ENCODE measurements at regions not wholly inside any gene's neighbourhood (a gene's known extent, or its start where the extent isn't known, plus 50 kb on each side); places are given as distances from the start of the nearest gene placed in this dataset.
"Not testable (repeated sequence)": the region's sequence is repeated elsewhere in the genome, so short reads cannot be mapped to it uniquely, and the experiment has no call there.

DNA sequence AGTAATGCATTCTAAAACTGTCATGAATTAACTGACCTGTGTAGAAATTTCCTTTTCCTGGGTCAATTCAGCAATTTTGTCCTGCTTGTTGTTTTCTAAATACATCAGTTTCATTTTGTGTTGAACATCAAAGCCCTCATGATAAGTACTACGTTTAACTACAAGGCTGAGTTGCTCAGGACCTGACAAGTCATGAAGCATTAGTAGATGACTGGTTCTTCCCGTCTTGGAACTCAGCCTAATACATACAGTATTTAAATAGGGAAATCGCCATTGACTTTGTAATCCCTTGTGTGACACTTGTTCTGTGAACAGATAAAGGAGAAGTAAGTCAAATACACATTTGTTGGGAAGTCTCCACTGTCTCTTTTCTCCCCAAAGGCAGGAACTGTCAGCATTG lies 727.1 kb downstream of the TTLL7 start:
- not testable (repeated sequence) for H3K4me3 ChIP-seq (ENCODE audit: low read depth, low read length)

GRCh38 chr1:83270801-83271200 lies 728.1 kb downstream of the TTLL7 start:
- H3K4me3 ChIP-seq (ENCODE audit: low read depth, low read length): not testable (repeated sequence)

DNA sequence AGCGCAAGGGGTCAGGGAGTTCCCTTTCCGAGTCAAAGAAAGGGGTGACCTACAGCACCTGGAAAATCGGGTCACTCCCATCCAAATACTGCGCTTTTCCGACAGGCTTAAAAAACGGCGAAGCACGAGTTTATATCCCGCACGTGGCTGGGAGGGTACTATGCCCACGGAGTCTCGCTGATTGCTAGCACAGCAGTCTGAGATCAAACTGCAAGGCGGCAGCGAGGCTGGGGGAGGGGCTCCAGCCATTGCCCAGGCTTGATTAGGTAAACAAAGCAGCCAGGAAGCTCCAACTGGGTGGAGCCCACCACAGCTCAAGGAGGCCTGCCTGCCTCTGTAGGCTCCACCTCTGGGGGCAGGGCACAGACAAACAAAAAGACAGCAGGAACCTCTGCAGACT lies 735.1 kb downstream of the TTLL7 start:
- H3K4me3 ChIP-seq (ENCODE audit: low read depth, low read length): not testable (repeated sequence)

GRCh38 chr1:83251687-83252086 lies 747.2 kb downstream of the TTLL7 start:
- H3K4me3 ChIP-seq (ENCODE audit: low read depth, low read length): not testable (repeated sequence)

DNA sequence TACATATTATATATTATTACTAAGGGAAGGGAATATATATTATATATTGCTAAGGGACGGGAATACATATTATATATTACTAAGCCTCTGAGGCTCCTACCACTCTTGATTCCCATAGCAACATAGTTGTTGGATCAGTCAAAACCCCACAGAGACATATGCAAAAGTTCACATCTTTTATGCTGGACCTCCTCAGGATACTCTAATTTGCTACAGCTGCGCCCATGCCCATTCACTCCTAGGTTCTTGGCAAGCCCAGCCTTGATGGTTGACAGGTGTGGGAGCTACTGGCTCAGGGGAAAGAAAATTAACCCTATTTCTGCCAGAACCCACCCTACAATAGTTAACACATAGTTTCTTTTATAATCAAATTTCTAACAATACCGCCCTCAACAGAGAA lies 752.2 kb downstream of the TTLL7 start:
- not testable (repeated sequence) for H3K4me3 ChIP-seq (ENCODE audit: low read depth, low read length)

DNA sequence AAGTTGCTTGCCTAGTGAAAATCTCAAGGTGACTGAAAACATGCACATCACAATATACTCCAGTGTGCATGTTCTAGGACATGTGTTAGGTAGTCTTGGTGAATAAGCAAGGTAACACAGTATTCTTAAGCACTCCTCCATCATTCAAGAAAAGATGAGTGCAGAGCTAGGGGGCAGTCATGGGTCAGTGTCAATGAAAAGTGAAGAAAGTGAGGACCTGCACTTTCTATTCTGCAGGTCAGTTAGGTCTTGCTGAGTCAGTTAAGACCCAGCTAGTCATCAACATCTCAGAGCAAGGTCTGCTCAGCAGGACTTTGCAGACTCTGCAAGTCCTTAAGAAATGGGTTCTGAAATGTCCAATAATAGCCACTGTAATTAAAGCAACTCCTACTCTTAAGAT lies 754.1 kb downstream of the TTLL7 start:
- H3K4me3 ChIP-seq (ENCODE audit: low read depth, low read length): not testable (repeated sequence)

- not testable (repeated sequence) for H3K4me3 ChIP-seq (ENCODE audit: low read depth, low read length)
These were observed 759.4 kb downstream of the TTLL7 start for GRCh38 chr1:83239568-83239967.

- not testable (repeated sequence) for H3K4me3 ChIP-seq (ENCODE audit: low read depth, low read length)
These were observed 760.3 kb downstream of the TTLL7 start for GRCh38 chr1:83238654-83239053.

GRCh38 chr1:83219788-83220187 lies 779.1 kb downstream of the TTLL7 start:
- H3K4me3 ChIP-seq (ENCODE audit: low read depth, low read length): not testable (repeated sequence)

DNA sequence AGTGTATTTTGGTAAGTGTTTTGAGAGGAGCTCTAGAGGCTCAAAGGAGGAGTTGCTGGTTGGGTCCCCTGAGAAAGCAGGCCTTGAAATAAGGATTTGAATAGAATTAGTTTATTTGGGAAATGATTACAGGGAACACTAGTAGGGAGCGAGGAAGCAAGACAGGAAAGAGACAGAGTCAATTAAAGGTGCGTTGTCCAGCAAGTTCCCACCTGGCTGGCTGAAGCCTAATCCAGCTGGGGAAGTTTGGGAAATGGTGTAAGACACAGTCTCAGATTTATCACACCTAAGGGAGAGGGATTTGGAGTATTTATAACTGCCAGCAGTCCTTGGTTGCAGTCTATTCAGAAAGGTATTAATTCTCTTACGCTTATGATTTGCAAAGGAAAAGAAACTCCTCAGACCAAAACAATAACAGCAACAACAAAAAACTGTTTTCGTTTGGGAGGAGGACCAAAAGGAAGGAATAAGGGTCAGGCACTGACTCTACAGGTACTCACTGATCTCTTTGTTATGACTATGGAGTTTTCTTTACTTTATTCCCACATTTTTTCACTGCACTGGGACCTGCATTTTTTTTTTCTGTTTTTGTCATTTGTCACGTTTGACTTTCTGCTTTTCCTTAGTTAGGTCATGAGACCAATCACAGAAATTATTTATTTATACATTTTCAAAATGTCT lies 780.8 kb downstream of the TTLL7 start:
- not testable (repeated sequence) for H3K4me3 ChIP-seq (ENCODE audit: low read depth, low read length)

- H3K4me3 ChIP-seq (ENCODE audit: low read depth, low read length): not testable (repeated sequence)
These were observed 784.6 kb downstream of the TTLL7 start for GRCh38 chr1:83214317-83214716.

- H3K4me3 ChIP-seq (ENCODE audit: low read depth, low read length): not testable (repeated sequence)
These were observed 785.3 kb downstream of the TTLL7 start for GRCh38 chr1:83213648-83214047.

- not testable (repeated sequence) for H3K4me3 ChIP-seq (ENCODE audit: low read depth, low read length)
These were observed 786.9 kb downstream of the TTLL7 start for GRCh38 chr1:83212033-83212432.

- not testable (repeated sequence) for H3K4me3 ChIP-seq (ENCODE audit: low read depth, low read length)
These were observed 790.4 kb downstream of the TTLL7 start for GRCh38 chr1:83208540-83208939.

DNA sequence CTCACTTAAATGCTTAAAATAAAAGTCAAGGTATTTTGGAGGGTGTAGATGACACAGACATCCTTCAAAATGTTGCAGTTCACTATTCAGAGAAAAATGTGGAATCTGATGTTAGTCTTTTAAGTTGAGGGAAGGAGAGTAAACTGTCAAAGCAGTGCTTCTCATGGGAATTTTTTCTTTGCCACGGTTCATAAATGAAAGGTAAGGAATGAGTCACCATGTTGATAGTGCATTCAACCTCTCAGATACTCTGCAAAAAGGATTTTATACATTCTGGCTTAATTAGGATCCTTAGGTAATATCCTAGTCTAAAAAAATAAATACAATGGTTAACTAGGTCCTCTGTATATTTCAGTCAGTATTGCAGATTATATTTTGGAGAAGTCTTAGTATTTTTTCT lies 804.3 kb downstream of the TTLL7 start:
- H3K4me3 ChIP-seq (ENCODE audit: low read depth, low read length): not testable (repeated sequence)

DNA sequence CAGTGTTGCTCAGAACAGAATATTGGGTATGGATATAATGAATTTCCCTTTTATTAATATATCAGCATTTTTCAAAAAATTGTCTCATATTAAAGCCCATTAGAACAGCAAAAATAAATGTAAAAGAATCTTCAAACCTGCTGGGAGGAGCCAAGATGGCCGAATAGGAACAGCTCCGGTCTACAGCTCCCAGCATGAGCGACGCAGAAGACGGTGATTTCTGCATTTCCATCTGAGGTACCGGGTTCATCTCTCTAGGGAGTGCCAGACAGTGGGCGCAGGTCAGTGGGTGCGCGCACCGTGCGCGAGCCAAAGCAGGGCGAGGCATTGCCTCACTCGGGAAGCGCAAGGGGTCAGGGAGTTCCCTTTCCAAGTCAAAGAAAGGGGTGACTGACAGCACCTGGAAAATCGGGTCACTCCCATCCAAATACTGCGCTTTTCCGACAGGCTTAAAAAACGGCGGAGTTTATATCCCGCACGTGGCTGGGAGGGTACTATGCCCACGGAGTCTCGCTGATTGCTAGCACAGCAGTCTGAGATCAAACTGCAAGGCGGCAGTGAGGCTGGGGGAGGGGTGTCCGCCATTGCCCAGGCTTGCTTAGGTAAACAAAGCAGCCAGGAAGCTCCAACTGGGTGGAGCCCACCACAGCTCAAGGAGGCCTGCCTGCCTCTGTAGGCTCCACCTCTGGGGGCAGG lies 816.8 kb downstream of the TTLL7 start:
- H3K4me3 ChIP-seq (ENCODE audit: low read depth, low read length): not testable (repeated sequence)

- H3K4me3 ChIP-seq (ENCODE audit: low read depth, low read length): not testable (repeated sequence)
These were observed 818.3 kb downstream of the TTLL7 start for GRCh38 chr1:83180621-83181020.

DNA sequence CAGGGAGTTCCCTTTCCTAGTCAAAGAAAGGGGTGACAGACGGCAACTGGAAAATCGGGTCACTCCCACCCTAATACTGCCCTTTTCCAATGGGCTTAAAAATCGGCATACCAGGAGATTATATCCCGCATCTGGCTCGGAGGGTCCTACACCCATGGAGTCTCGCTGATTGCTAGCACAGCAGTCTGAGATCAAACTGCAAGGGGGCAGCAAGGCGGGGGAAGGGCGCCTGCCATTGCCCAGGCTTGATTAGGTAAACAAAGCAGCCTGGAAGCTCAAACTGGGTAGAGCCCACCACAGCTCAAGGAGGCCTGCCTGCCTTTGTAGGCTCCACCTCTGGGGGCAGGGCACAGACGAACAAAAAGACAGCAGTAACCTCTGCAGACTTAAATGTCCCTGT lies 831.3 kb downstream of the TTLL7 start:
- H3K4me3 ChIP-seq (ENCODE audit: low read depth, low read length): not testable (repeated sequence)

DNA sequence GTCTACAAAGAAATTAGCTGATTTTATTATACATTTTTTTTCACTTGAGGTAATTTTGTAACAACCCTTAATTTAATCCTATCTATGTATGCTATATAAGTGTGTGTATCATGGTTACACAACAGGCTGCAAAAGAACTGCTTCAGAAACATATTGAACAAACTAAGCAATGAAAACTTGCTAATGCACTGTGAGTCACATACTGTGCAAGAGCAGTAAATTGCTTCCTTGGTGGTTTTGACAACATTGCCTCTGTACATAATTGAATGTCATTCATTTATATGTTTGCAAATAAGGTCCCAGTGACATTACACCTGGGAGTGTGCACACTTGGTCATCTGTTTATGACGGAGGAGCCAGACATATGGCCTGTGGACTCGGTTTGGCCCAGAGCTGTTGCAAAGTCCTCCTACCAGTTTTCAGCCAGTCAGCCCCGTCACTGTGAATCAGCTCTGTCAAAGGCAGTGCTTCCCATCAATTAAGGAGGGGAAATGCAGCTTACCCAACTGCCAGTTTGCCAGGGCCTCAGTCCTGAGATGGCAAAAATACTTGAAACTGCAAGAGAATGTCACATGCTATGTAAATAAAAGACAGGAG lies 835.0 kb downstream of the TTLL7 start:
- H3K4me3 ChIP-seq (ENCODE audit: low read depth, low read length): not testable (repeated sequence)

DNA sequence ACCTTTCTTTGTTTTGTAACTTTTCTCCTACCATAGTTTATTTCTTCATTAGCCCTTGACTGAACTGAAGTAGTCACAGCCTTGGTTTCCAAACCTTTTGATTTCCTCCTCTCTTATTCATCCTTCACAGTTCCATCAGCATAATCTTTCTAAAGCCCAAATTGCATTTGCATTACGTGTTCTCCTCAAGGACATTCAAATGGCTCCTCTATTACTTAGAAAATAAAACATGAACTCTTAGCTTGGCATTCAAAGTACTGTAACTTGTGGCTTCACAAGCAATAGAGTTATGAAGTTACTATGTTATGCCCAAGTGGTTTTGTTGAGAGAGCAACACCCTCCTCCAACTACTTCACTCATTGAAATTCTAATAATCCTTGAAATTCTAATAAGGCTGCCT lies 840.0 kb downstream of the TTLL7 start:
- H3K4me3 ChIP-seq (ENCODE audit: low read depth, low read length): not testable (repeated sequence)

DNA sequence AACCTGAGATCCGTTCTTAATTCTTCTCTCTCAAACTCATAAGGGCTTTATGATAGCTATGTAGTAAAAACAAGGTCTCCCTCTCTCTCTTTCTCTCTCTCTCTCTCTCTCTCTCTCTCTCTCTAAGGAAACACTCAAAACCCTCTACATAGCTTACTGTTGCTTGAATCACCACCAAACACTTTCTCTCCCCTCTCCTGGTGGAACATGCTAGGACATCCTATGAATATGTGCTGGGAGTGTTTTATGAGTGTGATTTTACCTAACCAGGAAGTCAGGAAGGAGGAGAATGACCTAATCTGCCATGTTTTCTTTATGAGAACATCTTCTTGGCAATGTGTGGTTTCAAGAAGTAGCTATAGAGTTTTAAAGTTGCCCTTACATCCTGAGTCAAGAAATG lies 844.6 kb downstream of the TTLL7 start:
- H3K4me3 ChIP-seq (ENCODE audit: low read depth, low read length): not testable (repeated sequence)

GRCh38 chr1:83151167-83151898 lies 847.6 kb downstream of the TTLL7 start:
- H3K4me3 ChIP-seq (ENCODE audit: low read depth, low read length): not testable (repeated sequence)
